Ishikawa (cell line): ENCODE measurements at regions not wholly inside any gene's neighbourhood (a gene's known extent, or its start where the extent isn't known, plus 50 kb on each side); places are given as distances from the start of the nearest gene placed in this dataset.

Experiments used
- EP300 ChIP-seq: IDR thresholded peaks from 2 replicates; pipeline ENCODE4 v1.6.1; 2012; ENCODE audit warnings: borderline replicate concordance
- FOXM1 ChIP-seq: IDR thresholded peaks from 2 replicates; pipeline ENCODE4 v1.6.1; 2012; ENCODE audit warnings: low read depth, borderline replicate concordance
- NFIC ChIP-seq: IDR thresholded peaks from 2 replicates; pipeline ENCODE4 v1.6.1; 2012
- RAD21 ChIP-seq: IDR thresholded peaks from 2 replicates; pipeline ENCODE4 v1.6.1; 2012; ENCODE audit warnings: low read depth
- TAF1 ChIP-seq: IDR thresholded peaks from 2 replicates; pipeline ENCODE4 v1.6.1; 2012; ENCODE audit warnings: low read depth, mild to moderate bottlenecking
- TEAD4 ChIP-seq: IDR thresholded peaks from 2 replicates; pipeline ENCODE4 v1.6.1; 2012
- ZBTB7A ChIP-seq: IDR thresholded peaks from 2 replicates; pipeline ENCODE4 v1.6.1; 2012; ENCODE audit warnings: low read depth
- TF ChIP-seq, protein P1 (sequence below): IDR thresholded peaks from 2 replicates; pipeline ENCODE4 v1.6.1; 2012; ENCODE audit warnings: low read depth, mild to moderate bottlenecking
- TF ChIP-seq, protein P2 (sequence below): IDR thresholded peaks from 2 replicates; pipeline ENCODE4 v1.6.1; 2012

DNA sequence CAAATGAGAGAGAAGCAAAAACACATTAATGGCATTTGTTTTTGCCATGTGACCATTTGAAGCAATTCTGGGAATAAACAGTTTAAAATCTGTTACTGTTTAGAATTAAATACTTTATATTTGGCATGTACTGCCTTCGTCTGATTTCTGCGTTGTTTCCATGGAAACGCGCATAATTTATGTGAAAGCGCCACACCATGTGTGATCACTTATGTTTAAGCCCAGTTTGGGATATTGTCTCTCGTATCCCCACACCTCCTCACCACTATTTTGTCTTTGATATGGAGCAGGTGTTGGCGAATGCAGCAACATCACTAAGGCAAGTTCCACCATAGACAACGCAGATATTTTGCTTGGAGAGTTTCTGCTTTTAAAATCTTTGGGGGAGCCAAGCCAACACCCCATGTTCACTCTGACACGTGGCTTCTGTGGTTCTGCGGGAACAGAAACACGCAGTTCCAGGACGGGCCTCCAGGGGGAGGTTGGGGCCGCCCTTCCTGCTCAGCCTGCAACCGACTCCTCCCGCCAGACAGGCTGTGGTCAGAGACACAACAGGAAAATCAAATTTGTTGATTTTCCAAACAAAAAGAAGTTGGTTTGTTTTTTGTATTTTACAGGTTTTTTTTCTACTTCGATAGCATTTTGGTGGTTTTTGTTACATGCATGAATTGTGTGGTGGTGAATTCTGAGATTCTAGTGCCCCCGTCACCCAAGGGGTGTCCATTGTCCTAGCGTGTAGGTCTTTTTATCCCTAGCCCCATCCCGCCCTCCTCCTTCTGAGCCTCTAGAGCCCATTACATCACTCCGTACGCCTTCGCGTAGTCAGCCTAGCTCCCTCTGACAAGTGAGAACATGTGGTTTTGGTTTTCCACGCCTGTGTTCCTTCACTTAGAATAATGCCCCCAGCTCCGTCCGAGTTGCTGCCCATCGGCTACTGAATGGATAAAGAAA lies 101.9 kb upstream of the SFSWAP start:
- no peak for TF ChIP-seq EP300
- TF ChIP-seq, protein P1, sequence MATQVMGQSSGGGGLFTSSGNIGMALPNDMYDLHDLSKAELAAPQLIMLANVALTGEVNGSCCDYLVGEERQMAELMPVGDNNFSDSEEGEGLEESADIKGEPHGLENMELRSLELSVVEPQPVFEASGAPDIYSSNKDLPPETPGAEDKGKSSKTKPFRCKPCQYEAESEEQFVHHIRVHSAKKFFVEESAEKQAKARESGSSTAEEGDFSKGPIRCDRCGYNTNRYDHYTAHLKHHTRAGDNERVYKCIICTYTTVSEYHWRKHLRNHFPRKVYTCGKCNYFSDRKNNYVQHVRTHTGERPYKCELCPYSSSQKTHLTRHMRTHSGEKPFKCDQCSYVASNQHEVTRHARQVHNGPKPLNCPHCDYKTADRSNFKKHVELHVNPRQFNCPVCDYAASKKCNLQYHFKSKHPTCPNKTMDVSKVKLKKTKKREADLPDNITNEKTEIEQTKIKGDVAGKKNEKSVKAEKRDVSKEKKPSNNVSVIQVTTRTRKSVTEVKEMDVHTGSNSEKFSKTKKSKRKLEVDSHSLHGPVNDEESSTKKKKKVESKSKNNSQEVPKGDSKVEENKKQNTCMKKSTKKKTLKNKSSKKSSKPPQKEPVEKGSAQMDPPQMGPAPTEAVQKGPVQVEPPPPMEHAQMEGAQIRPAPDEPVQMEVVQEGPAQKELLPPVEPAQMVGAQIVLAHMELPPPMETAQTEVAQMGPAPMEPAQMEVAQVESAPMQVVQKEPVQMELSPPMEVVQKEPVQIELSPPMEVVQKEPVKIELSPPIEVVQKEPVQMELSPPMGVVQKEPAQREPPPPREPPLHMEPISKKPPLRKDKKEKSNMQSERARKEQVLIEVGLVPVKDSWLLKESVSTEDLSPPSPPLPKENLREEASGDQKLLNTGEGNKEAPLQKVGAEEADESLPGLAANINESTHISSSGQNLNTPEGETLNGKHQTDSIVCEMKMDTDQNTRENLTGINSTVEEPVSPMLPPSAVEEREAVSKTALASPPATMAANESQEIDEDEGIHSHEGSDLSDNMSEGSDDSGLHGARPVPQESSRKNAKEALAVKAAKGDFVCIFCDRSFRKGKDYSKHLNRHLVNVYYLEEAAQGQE = no peak
- TF ChIP-seq, protein P2, sequence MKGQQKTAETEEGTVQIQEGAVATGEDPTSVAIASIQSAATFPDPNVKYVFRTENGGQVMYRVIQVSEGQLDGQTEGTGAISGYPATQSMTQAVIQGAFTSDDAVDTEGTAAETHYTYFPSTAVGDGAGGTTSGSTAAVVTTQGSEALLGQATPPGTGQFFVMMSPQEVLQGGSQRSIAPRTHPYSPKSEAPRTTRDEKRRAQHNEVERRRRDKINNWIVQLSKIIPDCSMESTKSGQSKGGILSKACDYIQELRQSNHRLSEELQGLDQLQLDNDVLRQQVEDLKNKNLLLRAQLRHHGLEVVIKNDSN = peak; percentile 31; the same call in 1 of the 2 replicates
- TF ChIP-seq ZBTB7A = no peak
- no peak for TF ChIP-seq NFIC
- no peak for TF ChIP-seq TEAD4
- peak; percentile 80 for TF ChIP-seq RAD21
- TF ChIP-seq FOXM1 = no peak
- TF ChIP-seq TAF1 = no peak
